NCI-H2029 treated with DMSO at 0.1 percent for 48 hours (cell line): ENCODE measurements at regions not wholly inside any gene's neighbourhood (a gene's known extent, or its start where the extent isn't known, plus 50 kb on each side); places are given as distances from the start of the nearest gene placed in this dataset.
A peak's percentile ranks its signal among the peaks of the same experiment; 100 is the strongest.
"Not testable (repeated sequence)": the region's sequence is repeated elsewhere in the genome, so short reads cannot be mapped to it uniquely, and the experiment has no call there.

ENCODE experiments used
- DNase-seq: peaks from one replicate; lab custom pipeline; 2025; lab: John Stamatoyannopoulos, UW

DNA sequence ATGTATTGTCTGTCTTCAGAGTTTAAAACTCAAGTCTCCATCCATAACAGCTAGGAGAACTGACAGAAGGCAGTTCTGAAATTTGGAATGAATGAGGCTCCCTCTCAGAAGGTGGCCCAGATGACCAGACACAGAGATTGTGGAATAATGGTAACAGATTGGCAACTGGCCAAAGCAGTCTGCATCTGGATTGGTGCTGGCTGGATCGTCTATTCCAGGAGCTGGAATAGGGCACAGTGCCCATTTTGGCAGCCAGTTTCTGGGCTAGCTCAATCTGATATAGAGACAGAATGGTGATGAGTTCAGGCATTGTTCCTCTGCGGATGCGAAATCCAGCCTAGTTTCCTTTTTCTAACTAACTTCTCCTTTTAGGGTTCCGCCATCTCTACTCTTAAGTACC lies 851.7 kb downstream of the PDCD6IP start:
- DNase-seq, result no peak

DNA sequence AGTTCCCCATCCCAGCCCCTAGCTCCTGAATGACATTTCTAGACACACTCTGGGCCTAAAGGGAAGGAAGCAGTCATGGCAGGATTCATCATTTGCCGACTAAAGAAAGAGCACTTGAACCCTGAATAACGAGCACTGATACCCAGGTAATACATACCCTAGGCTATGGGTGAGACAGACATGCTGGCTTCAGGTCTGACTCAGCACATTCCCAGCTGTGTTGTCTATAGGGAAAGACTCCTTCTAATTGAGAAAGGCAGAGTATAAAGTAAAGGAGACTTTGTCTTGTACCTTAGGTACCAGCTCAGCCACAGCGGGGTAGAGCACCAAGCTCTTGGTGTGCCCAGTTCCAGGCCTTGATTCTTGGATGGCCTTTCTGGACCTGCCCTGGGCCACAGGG lies 870.5 kb downstream of the PDCD6IP start:
- DNase-seq, result no peak

DNA sequence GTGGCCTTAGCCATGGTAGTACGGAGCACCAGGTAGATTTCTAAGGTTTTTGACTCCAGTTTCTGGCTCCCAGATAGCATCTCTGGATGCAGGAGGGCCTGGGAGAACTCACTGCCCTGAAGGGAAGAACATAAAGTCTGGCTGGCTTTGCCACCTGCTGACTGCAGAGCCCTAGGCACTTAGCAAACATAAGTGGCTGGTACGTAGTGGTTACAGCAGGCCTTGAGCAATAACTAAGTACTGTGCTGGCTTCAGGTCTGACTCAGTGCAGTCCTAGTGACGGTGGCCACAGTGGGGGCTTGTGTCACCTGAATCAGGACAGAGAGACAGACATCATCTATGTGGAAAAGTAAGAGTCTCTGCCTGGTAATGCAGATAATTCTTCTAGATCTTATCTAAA lies 871.1 kb downstream of the PDCD6IP start:
- no peak for DNase-seq

DNA sequence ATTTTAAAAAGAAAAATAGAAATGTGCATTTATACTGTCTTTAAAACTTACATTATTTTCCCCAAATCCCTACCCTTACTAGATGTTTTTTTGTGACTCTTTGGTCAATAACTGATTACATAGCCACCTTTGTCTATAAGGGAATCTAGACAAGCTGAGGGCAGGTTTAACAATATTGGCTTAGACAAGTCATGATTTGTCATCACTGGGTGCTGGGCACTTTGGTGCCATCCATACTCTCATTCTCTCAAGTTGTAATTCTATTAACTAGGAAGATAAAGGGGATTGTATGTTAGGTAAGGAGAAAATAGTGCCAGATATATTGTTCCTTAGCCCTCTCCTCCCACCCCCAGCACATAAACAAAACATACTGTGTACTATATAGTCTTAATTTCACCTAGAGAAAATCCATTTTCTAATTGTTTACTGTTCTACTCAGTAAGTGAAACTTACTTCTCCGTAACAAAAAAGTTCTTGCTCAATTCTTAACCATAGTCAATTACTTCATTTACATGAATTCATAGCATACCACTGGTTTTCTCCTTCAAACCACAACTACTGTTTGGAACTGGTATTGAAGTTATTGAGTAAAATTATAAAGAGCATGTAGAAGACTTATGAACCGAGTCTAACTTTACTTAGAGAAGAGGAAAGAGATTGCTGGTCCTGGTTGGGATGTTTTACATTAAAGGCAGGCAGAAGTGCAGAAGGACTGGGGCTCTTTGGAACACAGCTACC lies 877.1 kb downstream of the PDCD6IP start:
- DNase-seq, result no peak

GRCh38 chr3:34676436-34676835 lies 878.0 kb downstream of the PDCD6IP start:
- DNase-seq, result no peak

- DNase-seq, result no peak
Measured at GRCh38 chr3:34678575-34678974, 880.1 kb downstream of the PDCD6IP start.

GRCh38 chr3:34679055-34679454 lies 880.6 kb downstream of the PDCD6IP start:
- DNase-seq, result not testable (repeated sequence)

DNA sequence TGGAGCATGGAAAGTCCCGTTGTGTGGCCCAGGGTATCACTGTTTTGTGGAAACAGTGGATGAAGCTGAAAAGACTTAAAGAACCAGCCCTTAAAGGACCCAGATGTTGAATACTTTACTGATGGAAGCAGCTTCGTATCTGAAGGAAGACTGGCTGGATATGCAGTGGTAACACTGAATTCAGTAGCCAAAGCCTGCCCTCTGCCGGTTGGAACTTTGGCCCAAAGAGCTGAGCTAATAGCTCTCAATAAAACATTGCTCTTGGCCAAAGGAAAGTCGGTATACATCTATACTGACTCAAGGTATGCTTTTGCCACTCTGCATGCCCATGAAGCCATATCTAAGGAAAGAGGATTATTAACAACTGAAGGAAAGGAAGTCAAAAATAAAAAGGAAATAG lies 885.4 kb downstream of the PDCD6IP start:
- DNase-seq, result peak; percentile 5

DNA sequence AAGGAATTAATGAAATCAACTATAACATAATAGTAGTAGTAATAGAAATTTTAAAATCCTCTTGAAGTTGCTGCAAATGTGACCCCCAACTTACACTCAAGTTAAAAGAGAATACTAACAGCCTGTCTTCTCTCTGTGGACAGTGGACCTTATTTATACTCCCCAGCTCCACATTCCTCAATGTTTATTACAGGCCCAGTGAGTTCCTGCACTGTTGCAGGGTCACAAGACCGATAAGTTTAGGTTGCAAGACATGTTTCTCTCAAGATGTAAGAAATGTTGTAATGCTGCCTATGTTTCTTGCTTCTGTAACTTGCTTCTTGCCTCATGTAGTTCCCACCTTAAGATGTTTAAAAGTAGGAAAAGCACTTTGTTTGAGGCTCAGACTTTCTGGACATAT lies 888.1 kb downstream of the PDCD6IP start:
- DNase-seq, result no peak

- no peak for DNase-seq
Measured at GRCh38 chr3:34687671-34688070, 889.2 kb downstream of the PDCD6IP start.

- no peak for DNase-seq
Measured at GRCh38 chr3:34696831-34697230, 898.4 kb downstream of the PDCD6IP start.

GRCh38 chr3:34703053-34703452 lies 904.6 kb downstream of the PDCD6IP start:
- no peak for DNase-seq

DNA sequence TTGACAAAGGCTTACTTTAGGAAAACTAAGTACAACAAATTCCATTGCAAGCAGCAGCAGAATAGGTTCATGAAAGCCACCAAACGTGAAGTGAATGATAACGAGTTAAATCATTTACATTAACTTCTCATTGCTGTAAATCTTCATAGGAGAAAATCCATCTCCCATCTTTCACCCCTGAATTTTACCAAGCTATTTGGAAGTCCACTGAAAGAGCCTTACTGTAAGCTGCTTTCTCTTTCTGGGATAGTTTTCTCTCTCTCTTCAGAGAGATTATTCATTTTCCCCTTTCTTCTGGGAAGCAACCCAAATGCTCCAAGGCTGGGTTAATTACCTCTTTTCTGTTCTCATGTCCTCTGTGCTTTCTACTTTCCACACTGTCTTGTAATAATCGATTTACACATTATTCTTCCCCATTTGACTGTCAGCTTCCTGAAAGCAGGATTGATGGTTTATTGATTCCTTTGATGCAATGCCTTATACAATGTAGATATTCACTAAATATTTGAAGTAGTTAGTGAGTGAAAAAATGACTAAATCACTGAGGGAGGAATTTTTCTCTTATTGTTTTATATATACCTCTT lies 914.3 kb upstream of the ARPP21 start:
- DNase-seq, result no peak

GRCh38 chr3:34725774-34726173 lies 913.6 kb upstream of the ARPP21 start:
- DNase-seq, result no peak

DNA sequence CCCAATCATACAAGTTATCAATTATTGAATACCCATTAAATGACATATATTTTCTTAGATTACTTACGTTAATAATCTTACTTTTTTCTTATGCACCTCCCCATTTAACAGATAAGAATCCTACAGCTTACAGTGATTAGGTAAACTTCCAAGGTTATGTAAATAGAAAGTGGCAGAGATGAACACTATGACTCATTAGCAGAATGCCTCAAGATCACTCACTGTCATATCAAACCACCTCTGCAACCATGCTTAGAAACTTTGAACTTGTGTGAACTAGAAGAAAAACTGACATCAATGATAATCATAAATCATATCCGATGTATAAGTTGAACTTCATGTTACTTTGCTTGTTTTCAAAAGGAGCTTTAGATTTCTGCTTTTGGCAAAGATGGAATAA lies 911.6 kb upstream of the ARPP21 start:
- no peak for DNase-seq

GRCh38 chr3:34742151-34742550 lies 897.2 kb upstream of the ARPP21 start:
- DNase-seq, result no peak

DNA sequence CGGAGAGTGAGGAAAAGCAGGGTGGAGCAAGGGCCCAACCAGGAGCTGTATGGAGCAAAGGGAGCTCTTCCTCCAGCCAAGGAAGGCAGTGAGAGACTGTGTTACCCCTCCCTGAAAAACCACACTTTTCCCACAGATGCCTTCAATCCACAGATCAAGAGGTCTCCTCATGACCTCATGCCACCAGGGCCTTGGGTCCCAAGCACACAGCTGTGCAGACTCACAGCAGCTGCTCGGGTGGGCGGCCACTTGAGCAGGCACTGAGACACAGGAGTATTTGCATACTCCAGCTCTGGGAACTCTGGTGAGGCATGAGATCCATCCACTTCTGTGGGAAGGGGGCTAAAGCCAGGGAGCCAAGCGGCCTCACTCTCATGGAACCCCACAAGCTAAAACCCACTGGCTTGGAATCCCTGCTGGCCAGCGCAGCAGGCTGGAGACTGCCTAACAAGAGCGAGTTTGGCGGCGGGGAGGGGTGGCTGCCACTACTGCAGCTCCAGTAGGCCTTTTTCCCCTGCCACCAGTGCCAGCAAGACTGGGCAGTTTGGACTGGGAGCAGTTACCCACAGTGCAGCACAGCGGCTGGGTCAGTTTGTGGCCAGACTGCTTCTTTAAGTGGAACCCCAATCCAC lies 880.6 kb upstream of the ARPP21 start:
- DNase-seq, result no peak

DNA sequence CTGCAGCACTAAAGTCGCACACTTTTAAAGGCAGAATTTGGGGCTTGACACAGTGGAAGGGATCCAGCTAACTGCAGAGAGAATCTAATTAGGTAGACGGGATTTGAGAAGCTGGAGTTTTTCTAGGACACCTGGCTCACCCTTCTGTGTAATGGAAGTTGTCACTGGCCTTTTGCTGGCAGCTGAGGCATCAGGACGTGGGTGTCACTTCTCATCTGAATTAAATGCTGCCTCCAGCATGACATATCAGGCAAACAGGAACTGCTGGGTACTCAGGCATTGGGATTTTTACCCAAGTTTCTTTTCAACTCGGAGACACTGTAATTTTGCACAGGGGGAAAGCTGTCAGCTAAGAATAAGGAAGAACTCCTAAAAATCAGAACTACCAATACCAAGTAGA lies 861.9 kb upstream of the ARPP21 start:
- DNase-seq, result no peak

GRCh38 chr3:34779092-34779491 lies 860.2 kb upstream of the ARPP21 start:
- no peak for DNase-seq

DNA sequence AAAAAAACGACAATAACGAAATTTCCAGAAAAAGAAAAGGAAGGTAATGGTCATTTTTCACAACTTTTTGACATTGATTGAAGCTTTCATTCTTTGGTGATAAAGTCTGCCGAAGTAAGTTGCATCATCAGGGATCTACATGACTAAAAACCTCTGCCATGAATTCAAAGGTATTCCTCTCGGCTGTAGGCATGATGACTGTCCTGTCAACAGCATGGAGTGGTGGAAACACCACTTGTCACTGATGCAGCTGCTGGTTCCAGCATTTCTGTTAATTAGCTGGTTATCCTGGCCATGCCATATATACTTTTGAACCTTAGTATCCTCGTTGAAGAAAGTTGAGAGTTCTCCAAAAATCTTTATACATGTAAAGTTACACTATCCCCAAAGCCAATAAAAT lies 859.0 kb upstream of the ARPP21 start:
- DNase-seq, result no peak

DNA sequence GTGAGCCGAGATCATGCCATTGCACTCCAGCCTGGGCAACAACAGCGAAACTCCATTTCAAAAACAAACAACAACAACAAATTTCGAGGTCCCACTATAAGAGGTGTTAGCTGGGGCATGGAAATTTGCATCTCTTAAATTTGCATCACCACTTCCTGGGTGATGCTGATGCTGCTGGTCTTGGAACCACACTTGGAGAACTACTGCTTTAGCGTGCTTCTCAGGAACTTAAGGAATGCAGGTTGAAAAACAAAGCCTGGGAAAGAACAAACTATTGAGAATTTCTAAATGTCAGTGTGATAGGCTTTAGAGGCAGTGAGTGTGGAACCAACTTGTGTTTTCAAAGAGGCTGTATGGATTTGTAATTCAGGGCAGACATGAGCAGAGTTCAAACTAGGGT lies 858.4 kb upstream of the ARPP21 start:
- no peak for DNase-seq

DNA sequence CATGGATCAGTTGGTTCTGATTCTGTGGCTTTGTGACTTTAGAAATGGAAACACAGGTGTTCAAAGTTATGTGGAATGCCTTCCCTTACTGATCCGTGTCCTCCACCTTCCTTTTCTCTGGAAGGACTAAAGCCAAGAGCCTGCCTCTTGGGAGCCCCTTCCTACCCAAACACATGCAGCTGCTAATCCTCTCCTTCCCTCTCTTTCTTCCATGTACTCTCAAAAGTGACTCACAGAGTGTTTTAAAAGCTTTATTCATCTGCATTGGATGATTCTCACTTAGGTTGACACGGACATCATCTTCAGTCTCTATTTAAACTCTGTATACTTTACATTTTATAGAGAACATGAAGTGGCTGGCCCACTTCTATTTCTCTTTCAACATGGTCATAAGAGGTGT lies 856.5 kb upstream of the ARPP21 start:
- no peak for DNase-seq

DNA sequence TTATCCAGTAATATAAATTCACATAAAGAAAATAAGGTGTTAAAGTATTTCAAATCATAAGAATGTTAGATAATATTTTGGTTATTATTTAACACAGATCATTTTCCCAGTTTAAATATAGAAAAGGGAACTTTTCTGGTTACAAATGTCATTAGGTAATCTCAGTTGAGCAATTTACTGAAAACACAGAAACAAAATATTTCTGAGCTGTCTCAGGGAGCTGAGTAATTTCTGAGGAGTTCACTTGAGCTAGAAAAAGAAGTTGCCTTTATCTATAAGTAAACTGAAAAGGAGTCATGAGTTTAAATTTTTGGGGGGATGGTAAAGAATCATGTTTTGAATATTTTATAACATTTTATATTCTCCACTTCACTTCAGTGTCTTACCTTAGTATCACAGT lies 855.4 kb upstream of the ARPP21 start:
- no peak for DNase-seq

- no peak for DNase-seq
Measured at GRCh38 chr3:34793057-34793456, 846.3 kb upstream of the ARPP21 start.
